CD4-positive, alpha-beta memory T cell (primary cell): ENCODE measurements at regions not wholly inside any gene's neighbourhood (a gene's known extent, or its start where the extent isn't known, plus 50 kb on each side); places are given as distances from the start of the nearest gene placed in this dataset.

ENCODE experiments used
- CTCF ChIA-PET: fragments of 350-600 bp; sonication (Branson Sonifier 250); formaldehyde crosslinking; loops from one replicate; lab custom pipeline; 2021; ENCODE audit warnings: inconsistent platforms; ENCODE audit not compliant: partially characterized antibody; lab: Charles Lee
- POLR2A ChIA-PET: fragments of 350-600 bp; sonication (Branson Sonifier 250); formaldehyde crosslinking; loops from one replicate; lab custom pipeline; 2021; ENCODE audit not compliant: partially characterized antibody; lab: Charles Lee
- DNase-seq, 5 donors: peaks; one replicate each; pipeline versions ENCODE4 v3.0.0 to v3.0.0-alpha.2; 2020 to 2022; ENCODE audit warnings: mixed read lengths in 1 of 5
- H3K27ac ChIP-seq: one replicate; pipeline ENCODE4 v1.7.0; 2013; ENCODE audit warnings: low read depth, low read length
- H3K27me3 ChIP-seq: 2 replicates; pipeline ENCODE4 v1.7.0; 2013; ENCODE audit warnings: mild to moderate bottlenecking, low read length, moderate library complexity; ENCODE audit not compliant: insufficient read depth
- H3K36me3 ChIP-seq: 2 replicates; pipeline ENCODE4 v1.7.0; 2013; ENCODE audit warnings: mild to moderate bottlenecking, low read length, moderate library complexity; ENCODE audit not compliant: insufficient read depth
- H3K4me1 ChIP-seq: 2 replicates; pipeline ENCODE4 v1.7.0; 2013; ENCODE audit warnings: mild to moderate bottlenecking, low read length, moderate library complexity; ENCODE audit not compliant: insufficient read depth
- H3K4me3 ChIP-seq, 2 donors: one replicate each; pipeline ENCODE4 v1.7.0; 2013; ENCODE audit warnings: low read length in 2 of 2, mild to moderate bottlenecking in 1 of 2
- H3K9me3 ChIP-seq, 2 donors: one replicate each; pipeline ENCODE4 v1.7.0; 2013; ENCODE audit warnings: low read length in 2 of 2, control low read depth in 1 of 2; ENCODE audit not compliant: control insufficient read depth in 1 of 2
- H3K27ac Mint-ChIP-seq, 7 donors: one replicate each; pipeline ENCODE4 v1.8.0; 2020 to 2021; ENCODE audit warnings: mixed read lengths in 7 of 7, mild to moderate bottlenecking in 6 of 7, inconsistent platforms in 3 of 7, moderate library complexity in 3 of 7
- H3K27me3 Mint-ChIP-seq, 2 donors: one replicate each; pipeline ENCODE4 v1.8.0; 2020 to 2021; ENCODE audit warnings: mixed read lengths in 2 of 2
- H3K36me3 Mint-ChIP-seq, 2 donors: one replicate each; pipeline ENCODE4 v1.8.0; 2020 to 2021; ENCODE audit warnings: mixed read lengths in 2 of 2, inconsistent platforms in 1 of 2, mild to moderate bottlenecking in 1 of 2
- H3K4me1 Mint-ChIP-seq, 4 donors: one replicate each; pipeline ENCODE4 v1.8.0; 2020 to 2021; ENCODE audit warnings: mixed read lengths in 4 of 4, mild to moderate bottlenecking in 1 of 4
- H3K4me3 Mint-ChIP-seq, 8 donors: one replicate each; pipeline ENCODE4 v1.8.0; 2020 to 2021; ENCODE audit warnings: mixed read lengths in 8 of 8, mild to moderate bottlenecking in 7 of 8, moderate library complexity in 6 of 8, inconsistent platforms in 3 of 8
- H3K9me3 Mint-ChIP-seq, 8 donors: one replicate each; pipeline ENCODE4 v1.8.0; 2020 to 2021; ENCODE audit warnings: mixed read lengths in 8 of 8, mild to moderate bottlenecking in 5 of 8, inconsistent platforms in 3 of 8, moderate library complexity in 1 of 8
- intact Hi-C: fragments of 100-400 bp; cut with micrococcal nuclease; formaldehyde crosslinking; loops from one replicate; pipeline ENCODE4 v1.15.1; 2023

DNA sequence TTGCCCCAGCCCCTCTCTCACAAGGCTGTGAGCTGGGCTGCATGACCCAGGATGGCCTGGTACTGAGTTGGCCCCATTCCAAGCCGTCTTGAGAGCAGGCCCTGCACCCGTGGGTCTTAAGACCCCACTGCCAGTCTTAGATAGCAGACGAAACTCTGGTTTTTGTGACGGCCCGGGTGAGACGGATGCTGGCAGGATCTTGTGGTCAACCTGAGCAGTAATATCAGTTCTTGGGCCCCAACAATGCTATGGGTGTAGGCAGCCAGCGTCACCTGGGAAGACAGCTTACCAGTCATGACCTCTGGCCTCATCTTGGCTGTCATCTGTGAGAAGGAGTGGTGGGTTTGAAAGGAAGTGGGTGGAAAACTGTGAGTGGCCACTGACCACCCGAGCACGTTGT, 305.8 kb downstream of the ARRDC4 start:
- POLR2A ChIA-PET, result no interaction called here
- CTCF ChIA-PET, result no interaction called here
- peaks cover 0 to 8% of the 10 kb centered on the region in 2 donors for H3K9me3 ChIP-seq
- DNase-seq, result no peak
- H3K4me3 Mint-ChIP-seq, result no peak overlapping the region
- no peak overlapping the region for H3K27ac Mint-ChIP-seq
- H3K27ac ChIP-seq, result no peak overlapping the region
- H3K9me3 Mint-ChIP-seq, result peaks cover 0 to 27% (median 19%) of the 10 kb centered on the region in 8 donors
- H3K4me1 ChIP-seq, result no peaks in the 10 kb centered on the region
- H3K36me3 Mint-ChIP-seq, result no peaks in the 10 kb centered on the region
- no peaks in the 10 kb centered on the region for H3K4me1 Mint-ChIP-seq
- intact Hi-C loops, result no loop called here
- no peak overlapping the region for H3K4me3 ChIP-seq
- no peaks in the 10 kb centered on the region for H3K36me3 ChIP-seq
- H3K27me3 Mint-ChIP-seq, result peaks cover 0 to 2% of the 10 kb centered on the region in 2 donors
- H3K27me3 ChIP-seq, result no peaks in the 10 kb centered on the region

DNA sequence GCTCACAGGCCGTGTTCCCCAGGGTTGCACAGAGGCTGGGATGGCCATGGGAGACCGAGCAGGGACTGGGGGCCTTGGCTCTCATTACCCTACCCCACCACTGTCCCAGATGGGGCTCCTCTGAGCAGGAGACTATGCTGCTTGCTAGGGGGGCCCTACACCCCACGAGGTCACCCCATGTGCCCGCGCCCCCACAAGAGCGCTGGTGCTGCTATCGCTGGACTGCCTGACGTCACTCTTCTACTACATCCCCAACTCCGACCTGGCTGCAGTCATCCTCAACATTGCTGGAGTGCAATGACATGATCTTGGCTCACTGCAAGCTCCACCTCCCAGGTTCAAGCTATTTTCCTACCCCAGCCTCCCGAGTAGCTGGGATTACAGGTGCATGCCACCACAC, 307.7 kb downstream of the ARRDC4 start:
- Mint-ChIP-seq H3K27me3 (peaks cover 0 to 2% of the 10 kb centered on the region in 2 donors), H3K36me3 (no peaks in the 10 kb centered on the region), H3K4me3 (no peak overlapping the region), H3K4me1 (no peaks in the 10 kb centered on the region), H3K9me3 (peaks cover 0 to 23% (median 16%) of the 10 kb centered on the region in 8 donors), H3K27ac (no peak overlapping the region)
- ChIA-PET POLR2A (no interaction called here), CTCF (interaction anchor here (1.5 kb wide), 1 partner anchor 9 kb away, joined by 3 read pairs; no protein-coding TSS in a partner anchor)
- H3K4me1 ChIP-seq, result no peaks in the 10 kb centered on the region
- H3K27me3 ChIP-seq, result no peaks in the 10 kb centered on the region
- H3K4me3 ChIP-seq, result no peak overlapping the region
- H3K36me3 ChIP-seq, result no peaks in the 10 kb centered on the region
- H3K27ac ChIP-seq, result no peak overlapping the region
- intact Hi-C loops, result no loop called here
- peaks cover 0 to 7% of the 10 kb centered on the region in 2 donors for H3K9me3 ChIP-seq
- no peak for DNase-seq

DNA sequence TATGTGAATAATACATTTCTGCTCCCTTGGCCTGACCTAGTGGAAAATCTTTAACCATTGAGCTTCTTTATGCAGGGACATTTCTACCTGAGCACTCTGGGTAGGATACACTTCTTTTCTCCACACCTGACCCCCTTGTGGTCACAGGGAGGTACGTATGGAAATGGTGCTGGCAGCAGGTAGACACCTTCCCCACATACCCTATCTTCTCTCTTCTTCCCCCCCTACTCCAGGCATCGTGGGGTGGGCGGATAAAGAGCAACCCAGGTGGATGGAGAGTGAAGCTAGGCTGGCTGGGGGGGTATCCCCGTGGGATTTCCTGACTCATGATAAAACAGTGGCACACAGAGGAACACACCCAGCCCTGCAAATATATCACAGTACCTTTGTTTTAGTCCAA, 312.1 kb downstream of the ARRDC4 start:
- intact Hi-C loops, result no loop called here
- Mint-ChIP-seq H3K9me3 (peaks cover 0 to 8% (median 1%) of the 10 kb centered on the region in 8 donors), H3K4me1 (no peaks in the 10 kb centered on the region), H3K27me3 (peaks cover 2 to 3% of the 10 kb centered on the region in 2 donors), H3K36me3 (no peaks in the 10 kb centered on the region), H3K4me3 (no peak overlapping the region), H3K27ac (no peak overlapping the region)
- H3K27ac ChIP-seq, result no peak overlapping the region
- H3K36me3 ChIP-seq, result no peaks in the 10 kb centered on the region
- H3K27me3 ChIP-seq, result no peaks in the 10 kb centered on the region
- H3K4me3 ChIP-seq, result no peak overlapping the region
- no peaks in the 10 kb centered on the region for H3K9me3 ChIP-seq
- no peak for DNase-seq
- ChIA-PET POLR2A (no interaction called here), CTCF (no interaction called here)
- no peaks in the 10 kb centered on the region for H3K4me1 ChIP-seq

DNA sequence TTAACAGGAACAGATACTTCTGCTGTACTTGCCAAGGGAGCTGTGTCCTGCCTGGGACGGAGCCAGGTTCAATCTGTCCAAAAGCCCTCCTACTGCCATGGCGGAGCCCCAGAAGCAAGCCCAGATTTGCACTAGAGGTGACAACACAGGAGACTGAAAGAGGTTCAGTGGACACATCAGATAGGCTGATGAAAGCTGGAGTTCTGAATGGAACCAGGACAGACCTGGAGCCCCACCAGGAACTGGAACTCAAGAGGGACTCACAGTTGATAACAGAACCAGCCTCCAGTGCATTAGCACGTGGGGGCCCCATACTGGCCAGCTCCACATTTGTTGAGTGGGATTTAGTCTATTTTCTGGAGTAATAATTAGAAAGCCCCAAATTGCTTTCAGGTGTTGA, 315.5 kb downstream of the ARRDC4 start:
- H3K4me1 Mint-ChIP-seq, result no peaks in the 10 kb centered on the region
- no peak overlapping the region for H3K4me3 ChIP-seq
- intact Hi-C loops, result no loop called here
- H3K27me3 Mint-ChIP-seq, result peaks cover 2 to 3% of the 10 kb centered on the region in 2 donors
- ChIA-PET CTCF (no interaction called here), POLR2A (no interaction called here)
- no peaks in the 10 kb centered on the region for H3K36me3 Mint-ChIP-seq
- no peak overlapping the region for H3K4me3 Mint-ChIP-seq
- H3K9me3 Mint-ChIP-seq, result peaks cover 0 to 4% (median 0%) of the 10 kb centered on the region in 8 donors
- DNase-seq, result no peak
- H3K4me1 ChIP-seq, result no peaks in the 10 kb centered on the region
- no peak overlapping the region for H3K27ac ChIP-seq
- H3K9me3 ChIP-seq, result no peaks in the 10 kb centered on the region
- H3K27ac Mint-ChIP-seq, result no peak overlapping the region
- no peaks in the 10 kb centered on the region for H3K27me3 ChIP-seq
- no peaks in the 10 kb centered on the region for H3K36me3 ChIP-seq

DNA sequence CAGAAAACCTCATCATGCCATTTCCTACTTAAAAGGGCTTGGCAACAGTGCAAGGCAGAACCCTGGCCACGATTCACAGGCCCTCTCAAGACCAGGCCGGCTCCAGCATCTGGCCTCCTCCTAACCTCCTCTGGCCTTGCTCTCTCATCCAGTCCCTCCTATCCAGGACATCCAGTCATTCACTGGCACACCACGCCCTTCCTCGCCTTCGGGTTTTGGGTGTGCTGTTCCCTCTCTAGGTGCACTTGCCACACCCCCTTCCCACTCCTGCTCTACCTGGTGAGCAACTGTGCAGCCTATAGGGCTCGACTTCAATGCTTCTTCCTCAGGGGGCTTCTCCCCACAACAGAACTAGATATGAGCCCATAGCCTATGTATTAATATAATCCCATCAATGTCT, 317.1 kb downstream of the ARRDC4 start:
- peaks cover 3 to 4% of the 10 kb centered on the region in 2 donors for H3K27me3 Mint-ChIP-seq
- H3K9me3 Mint-ChIP-seq, result peaks cover 0 to 4% (median 0%) of the 10 kb centered on the region in 8 donors
- no peak overlapping the region for H3K4me3 Mint-ChIP-seq
- Histone ChIP-seq H3K4me1 (no peaks in the 10 kb centered on the region), H3K9me3 (no peaks in the 10 kb centered on the region), H3K4me3 (no peak overlapping the region), H3K27ac (no peak overlapping the region), H3K27me3 (no peaks in the 10 kb centered on the region), H3K36me3 (no peaks in the 10 kb centered on the region)
- ChIA-PET POLR2A (no interaction called here), CTCF (interaction anchor here (1.3 kb wide), 1 partner anchor 10 kb away, joined by 3 read pairs; no protein-coding TSS in a partner anchor)
- intact Hi-C loops, result no loop called here
- H3K27ac Mint-ChIP-seq, result peak overlapping the region in 1 of 7 donors; percentile 15
- H3K36me3 Mint-ChIP-seq, result no peaks in the 10 kb centered on the region
- H3K4me1 Mint-ChIP-seq, result no peaks in the 10 kb centered on the region
- DNase-seq, result no peak

DNA sequence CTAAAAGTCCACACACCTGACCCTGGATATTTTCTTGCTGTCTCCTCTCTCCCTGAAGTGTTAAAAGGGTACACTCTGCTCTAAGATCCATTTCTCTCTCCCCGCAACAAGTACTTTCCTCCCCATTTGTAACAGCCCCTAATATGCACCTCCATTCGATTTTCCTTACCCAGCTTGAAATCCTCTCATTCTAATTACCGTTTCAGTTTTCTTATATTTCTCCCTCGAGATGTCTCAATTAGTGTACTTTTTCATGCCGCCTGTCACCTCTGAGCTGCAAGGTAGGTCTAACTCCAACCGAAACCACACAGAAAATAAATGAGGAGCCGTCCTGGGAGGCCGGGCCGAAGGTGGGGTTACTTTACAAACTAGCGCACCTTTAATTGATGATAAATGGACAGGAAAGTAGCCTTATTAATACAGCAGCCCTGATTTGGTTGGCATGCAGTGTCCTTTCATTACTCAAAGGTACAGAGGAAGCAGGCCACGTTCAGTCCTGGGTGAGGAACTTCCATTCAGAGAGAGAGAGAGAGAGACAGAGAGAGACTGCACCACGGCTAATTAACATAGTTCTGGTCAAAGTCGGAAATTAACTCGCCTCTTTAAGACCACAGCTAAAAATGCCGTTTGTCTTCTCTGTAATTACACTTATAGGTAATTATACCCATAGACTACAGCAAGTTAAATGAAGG, 319.9 kb downstream of the ARRDC4 start:
- H3K27ac Mint-ChIP-seq, result no peak overlapping the region
- POLR2A ChIA-PET, result no interaction called here

DNA sequence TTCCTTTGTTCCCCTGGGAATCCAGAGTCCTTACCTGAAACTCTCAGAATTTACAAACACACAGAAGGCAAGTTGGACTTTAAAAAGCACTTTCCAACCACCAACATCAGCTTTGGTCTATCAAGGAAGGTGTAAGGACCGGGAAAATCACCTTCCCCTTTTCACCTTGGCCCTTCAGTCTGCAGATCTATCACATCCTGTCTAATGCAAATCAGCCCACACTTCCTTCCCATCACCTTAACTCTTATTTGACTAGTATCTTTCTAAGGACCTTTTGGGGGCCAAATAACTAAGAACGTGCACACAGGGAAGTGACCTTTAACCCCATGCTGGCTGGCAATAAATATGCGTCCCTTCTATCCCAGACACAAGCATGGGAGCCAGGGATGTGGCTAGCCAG, 320.6 kb downstream of the ARRDC4 start:
- no peaks in the 10 kb centered on the region for H3K4me1 ChIP-seq
- no peaks in the 10 kb centered on the region for H3K4me1 Mint-ChIP-seq
- no peaks in the 10 kb centered on the region for H3K36me3 Mint-ChIP-seq
- no peak for DNase-seq
- H3K27me3 ChIP-seq, result no peaks in the 10 kb centered on the region
- no peaks in the 10 kb centered on the region for H3K36me3 ChIP-seq
- H3K27ac Mint-ChIP-seq, result no peak overlapping the region
- no peak overlapping the region for H3K27ac ChIP-seq
- CTCF ChIA-PET, result no interaction called here
- H3K4me3 ChIP-seq, result no peak overlapping the region
- H3K9me3 ChIP-seq, result no peaks in the 10 kb centered on the region
- peaks cover 2 to 8% of the 10 kb centered on the region in 2 donors for H3K27me3 Mint-ChIP-seq
- POLR2A ChIA-PET, result no interaction called here
- H3K4me3 Mint-ChIP-seq, result no peak overlapping the region
- peaks cover 0 to 4% (median 0%) of the 10 kb centered on the region in 8 donors for H3K9me3 Mint-ChIP-seq
- intact Hi-C loops, result no loop called here

More for the DNA sequence above, 319.9 kb downstream of the ARRDC4 start:
- no peaks in the 10 kb centered on the region for H3K4me1 ChIP-seq
- intact Hi-C loops, result no loop called here
- DNase-seq, result no peak
- Mint-ChIP-seq H3K36me3 (no peaks in the 10 kb centered on the region), H3K4me1 (no peaks in the 10 kb centered on the region), H3K9me3 (peaks cover 0 to 4% (median 0%) of the 10 kb centered on the region in 8 donors), H3K27me3 (peaks cover 2 to 8% of the 10 kb centered on the region in 2 donors), H3K4me3 (no peak overlapping the region)
- H3K27me3 ChIP-seq, result no peaks in the 10 kb centered on the region
- H3K27ac ChIP-seq, result no peak overlapping the region
- no peaks in the 10 kb centered on the region for H3K36me3 ChIP-seq
- CTCF ChIA-PET, result no interaction called here
- H3K4me3 ChIP-seq, result no peak overlapping the region
- no peaks in the 10 kb centered on the region for H3K9me3 ChIP-seq
